ENCODE measurements at regions not wholly inside any gene's neighbourhood (a gene's known extent, or its start where the extent isn't known, plus 50 kb on each side); places are given as distances from the start of the nearest gene placed in this dataset.

GRCh38 chr15:94008104-94009074 lies 223.0 kb upstream of the MCTP2 start:
- Histone ChIP-seq H3K27ac (no peak overlapping the region), H3K9me2 (replicated peaks; ENCODE audit: insufficient read depth) (no peaks in the 10 kb centered on the region), H3K79me2 (no peaks in the 10 kb centered on the region), H3K9me3 (ENCODE audit: low read depth) (no peaks in the 10 kb centered on the region), H3K27me3 (no peaks in the 10 kb centered on the region), H3K4me1 (ENCODE audit: insufficient read depth) (no peaks in the 10 kb centered on the region), H3K36me3 (replicated peaks; ENCODE audit: insufficient read depth, low read depth) (no peaks in the 10 kb centered on the region), H3K4me2 (no peak overlapping the region), H2AFZ (no peak overlapping the region), H4K20me1 (ENCODE audit: insufficient read depth, poor library complexity, severe bottlenecking) (no peaks in the 10 kb centered on the region), H3K4me3 (no peak overlapping the region)
- 77% methylated on average over 9 of the region's 9 CpGs for WGBS (ENCODE audit: low lambda C conversion rate, missing lambda C conversion rate)
- DNase-seq (ENCODE audit: low spot score), result no peak
- TF ChIP-seq CTCF (IDR thresholded peaks at IDR 0.05; ENCODE audit: poor library complexity), result no peak
- TF ChIP-seq EZH2phosphoT487 (IDR thresholded peaks at IDR 0.05; ENCODE audit: low read depth, severe bottlenecking, unreplicated experiment), result no peak
- no peak for TF ChIP-seq EZH2 (IDR thresholded peaks at IDR 0.05; ENCODE audit: borderline replicate concordance)

GRCh38 chr15:94004697-94005096 lies 226.7 kb upstream of the MCTP2 start:
- TF ChIP-seq EZH2phosphoT487 (IDR thresholded peaks at IDR 0.05; ENCODE audit: low read depth, severe bottlenecking, unreplicated experiment) (no peak), CTCF (IDR thresholded peaks at IDR 0.05; ENCODE audit: poor library complexity) (no peak), EZH2 (IDR thresholded peaks at IDR 0.05; ENCODE audit: borderline replicate concordance) (no peak)
- WGBS (ENCODE audit: low lambda C conversion rate, missing lambda C conversion rate), result 59% methylated on average over 9 of the region's 9 CpGs

GRCh38 chr15:94002041-94002440 lies 229.3 kb upstream of the MCTP2 start:
- DNase-seq (ENCODE audit: low spot score), result no peak
- no peaks in the 10 kb centered on the region for H3K9me2 ChIP-seq (replicated peaks; ENCODE audit: insufficient read depth)
- no peak overlapping the region for H3K4me3 ChIP-seq
- no peaks in the 10 kb centered on the region for H3K4me1 ChIP-seq (ENCODE audit: insufficient read depth)
- no peaks in the 10 kb centered on the region for H3K36me3 ChIP-seq (replicated peaks; ENCODE audit: insufficient read depth, low read depth)
- H2AFZ ChIP-seq, result no peak overlapping the region
- no peaks in the 10 kb centered on the region for H3K9me3 ChIP-seq (ENCODE audit: low read depth)
- no peak overlapping the region for H3K27ac ChIP-seq
- no peak overlapping the region for H3K4me2 ChIP-seq
- WGBS (ENCODE audit: low lambda C conversion rate, missing lambda C conversion rate), result 98% methylated on average over 3 of the region's 3 CpGs
- H4K20me1 ChIP-seq (ENCODE audit: insufficient read depth, poor library complexity, severe bottlenecking), result no peaks in the 10 kb centered on the region
- no peak for TF ChIP-seq EZH2phosphoT487 (IDR thresholded peaks at IDR 0.05; ENCODE audit: low read depth, severe bottlenecking, unreplicated experiment)
- no peak for TF ChIP-seq CTCF (IDR thresholded peaks at IDR 0.05; ENCODE audit: poor library complexity)
- no peak for TF ChIP-seq EZH2 (IDR thresholded peaks at IDR 0.05; ENCODE audit: borderline replicate concordance)
- H3K79me2 ChIP-seq, result no peaks in the 10 kb centered on the region
- H3K27me3 ChIP-seq, result no peaks in the 10 kb centered on the region

More at GRCh38 chr15:94004697-94005096, 226.7 kb upstream of the MCTP2 start:
- Histone ChIP-seq H3K36me3 (replicated peaks; ENCODE audit: insufficient read depth, low read depth) (no peaks in the 10 kb centered on the region), H4K20me1 (ENCODE audit: insufficient read depth, poor library complexity, severe bottlenecking) (no peaks in the 10 kb centered on the region), H3K79me2 (no peaks in the 10 kb centered on the region), H2AFZ (no peak overlapping the region), H3K4me3 (no peak overlapping the region), H3K27me3 (no peaks in the 10 kb centered on the region), H3K9me3 (ENCODE audit: low read depth) (no peaks in the 10 kb centered on the region), H3K27ac (no peak overlapping the region), H3K4me1 (ENCODE audit: insufficient read depth) (no peaks in the 10 kb centered on the region), H3K4me2 (no peak overlapping the region), H3K9me2 (replicated peaks; ENCODE audit: insufficient read depth) (no peaks in the 10 kb centered on the region)
- peak; percentile 43 for DNase-seq (ENCODE audit: low spot score)

Data from hepatocyte (in vitro differentiated cells).